HG02970 (cell line): ENCODE measurements at regions not wholly inside any gene's neighbourhood (a gene's known extent, or its start where the extent isn't known, plus 50 kb on each side); places are given as distances from the start of the nearest gene placed in this dataset.
"Not testable (repeated sequence)": the region's sequence is repeated elsewhere in the genome, so short reads cannot be mapped to it uniquely, and the experiment has no call there.

Source experiments
- ATAC-seq: cut with Tn5 transposase; IDR thresholded peaks from one replicate; pipeline ENCODE4 v1.9.1; 2021; ENCODE audit warnings: mild to moderate bottlenecking, moderate library complexity, moderate number of reproducible peaks; ENCODE audit not compliant: unreplicated experiment, low FRiP score

DNA sequence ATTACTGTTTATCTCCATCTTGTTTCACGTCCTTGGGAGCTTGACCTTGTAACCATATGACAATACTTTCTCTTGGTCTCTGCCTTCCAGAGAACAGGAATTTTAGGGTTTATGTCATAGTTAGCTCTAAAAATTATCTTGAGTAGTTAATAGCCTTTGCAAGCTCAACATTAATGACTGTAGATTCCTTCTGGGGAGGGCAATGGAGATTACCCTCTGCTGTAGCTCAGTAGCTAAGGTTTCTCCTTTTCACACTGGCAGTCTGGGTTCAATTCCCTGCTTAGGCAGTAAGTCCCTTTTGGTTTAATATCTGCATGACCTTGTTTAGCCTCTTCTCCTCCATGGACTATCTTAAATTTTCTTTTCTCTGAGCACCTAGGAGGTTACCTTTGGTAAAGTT, 181.7 kb upstream of the GPR101 start:
- no peak for ATAC-seq

DNA sequence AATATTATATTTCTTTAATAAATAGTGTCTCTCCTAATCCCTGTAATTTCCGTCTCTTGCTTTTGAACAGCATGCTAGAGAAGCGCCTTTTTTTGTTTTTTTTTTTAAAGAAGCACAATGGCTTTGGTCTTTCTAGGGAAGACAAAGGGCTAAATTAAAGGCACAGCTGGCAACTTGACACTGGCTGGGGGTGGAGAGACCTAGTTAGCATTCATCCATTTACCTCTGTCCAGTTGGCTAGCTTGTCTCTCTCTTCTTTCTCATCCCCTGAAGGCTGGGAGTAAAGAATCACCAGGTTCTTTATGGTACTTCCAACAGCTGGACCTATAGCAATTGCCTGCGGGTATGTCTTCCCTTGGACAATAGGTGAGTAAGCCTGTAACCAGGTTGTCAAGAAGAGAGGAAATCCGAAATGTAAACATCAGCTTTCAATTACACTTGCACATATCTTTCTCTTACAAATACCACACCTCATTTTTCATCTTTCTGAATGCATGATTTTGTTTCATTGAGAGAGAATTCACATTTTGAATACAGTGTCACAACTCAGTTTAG, 178.4 kb upstream of the GPR101 start:
- no peak for ATAC-seq

GRCh38 chrX:137198040-137198439, 164.2 kb upstream of the GPR101 start:
- ATAC-seq = no peak

DNA sequence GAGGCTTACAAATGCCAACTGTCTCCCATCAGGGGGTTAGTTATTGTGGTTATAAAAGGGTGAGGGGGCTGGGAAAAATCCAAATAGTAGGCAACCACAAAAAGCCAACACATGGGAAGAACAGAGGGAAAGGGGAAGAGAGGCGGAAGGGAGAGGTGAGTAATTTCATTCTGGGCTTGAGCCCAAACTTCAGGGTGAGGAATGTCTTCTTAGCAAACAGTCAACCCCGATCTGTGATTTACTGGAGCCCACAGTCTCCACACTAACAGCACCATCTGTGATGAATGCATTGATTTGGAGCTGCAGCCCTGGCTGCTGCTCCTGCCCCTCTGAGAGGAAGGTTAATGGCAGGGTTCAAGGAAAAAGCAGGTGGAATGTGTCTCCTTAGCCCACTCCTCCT, 162.2 kb upstream of the GPR101 start:
- ATAC-seq = no peak

- no peak for ATAC-seq
These were observed 161.5 kb upstream of the GPR101 start for GRCh38 chrX:137195296-137195695.

DNA sequence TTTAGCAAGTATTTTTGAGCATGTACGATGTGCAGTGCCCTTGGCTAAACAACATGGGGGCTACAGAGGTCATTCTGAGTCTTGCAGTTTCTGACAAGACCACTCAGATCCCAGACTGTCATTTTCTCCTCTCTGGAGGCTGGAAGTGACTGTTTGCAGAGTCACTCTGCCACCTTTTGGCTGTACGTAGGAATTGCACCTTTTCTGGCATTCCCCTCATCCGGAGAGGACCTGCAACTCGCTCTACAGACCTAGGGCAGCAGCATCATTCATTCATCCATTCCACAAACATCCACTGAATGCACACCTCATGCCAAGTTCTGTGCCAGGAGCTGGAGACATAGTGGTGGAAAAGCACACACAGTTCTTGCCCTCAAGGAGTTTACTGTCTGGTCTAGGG, 160.4 kb upstream of the GPR101 start:
- ATAC-seq = peak; percentile 59

DNA sequence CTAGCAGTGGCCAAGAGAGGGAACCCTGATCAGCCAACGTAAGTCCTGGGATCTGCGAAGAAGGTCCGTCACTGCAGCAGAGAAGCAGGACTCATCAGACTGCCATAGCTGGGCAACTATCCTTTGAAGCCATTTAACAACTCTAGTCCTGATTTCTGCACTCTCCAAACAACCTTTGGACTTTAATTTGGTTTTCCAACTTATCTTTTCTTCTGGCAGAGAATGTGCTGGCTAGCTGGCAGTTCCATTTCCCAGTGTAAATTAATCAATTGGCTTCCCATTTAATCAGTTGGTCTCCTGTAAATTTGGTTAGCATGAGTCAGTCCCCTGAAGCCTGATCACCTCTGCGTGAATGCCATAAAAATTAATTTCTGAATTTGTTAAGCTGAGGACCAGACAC, 153.7 kb upstream of the GPR101 start:
- ATAC-seq = no peak

DNA sequence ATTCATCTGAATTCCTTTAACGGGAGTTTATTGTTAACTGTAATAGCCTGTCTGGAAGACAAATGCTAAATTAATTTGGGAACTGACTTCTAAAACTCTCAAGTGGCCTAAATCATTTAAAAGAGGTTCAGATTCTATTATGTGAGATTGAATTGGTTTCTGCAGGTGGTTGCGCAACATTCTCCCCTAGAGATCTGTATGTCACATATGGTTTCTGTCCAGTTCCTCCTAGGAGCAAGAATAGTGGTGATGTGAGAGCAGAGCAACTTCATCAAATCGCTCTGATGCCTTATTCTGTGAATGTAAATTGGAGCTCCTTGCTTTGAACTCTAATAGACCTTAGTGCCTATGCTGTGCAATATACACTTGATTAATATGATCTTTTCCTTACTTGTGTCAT, 144.6 kb upstream of the GPR101 start:
- ATAC-seq = no peak

GRCh38 chrX:137172317-137172948, 138.6 kb upstream of the GPR101 start:
- ATAC-seq = no peak

GRCh38 chrX:137171626-137172025, 137.8 kb upstream of the GPR101 start:
- ATAC-seq = no peak

- no peak for ATAC-seq
These were observed 132.8 kb upstream of the GPR101 start for GRCh38 chrX:137166591-137166990.

GRCh38 chrX:137164329-137164728, 130.5 kb upstream of the GPR101 start:
- no peak for ATAC-seq

DNA sequence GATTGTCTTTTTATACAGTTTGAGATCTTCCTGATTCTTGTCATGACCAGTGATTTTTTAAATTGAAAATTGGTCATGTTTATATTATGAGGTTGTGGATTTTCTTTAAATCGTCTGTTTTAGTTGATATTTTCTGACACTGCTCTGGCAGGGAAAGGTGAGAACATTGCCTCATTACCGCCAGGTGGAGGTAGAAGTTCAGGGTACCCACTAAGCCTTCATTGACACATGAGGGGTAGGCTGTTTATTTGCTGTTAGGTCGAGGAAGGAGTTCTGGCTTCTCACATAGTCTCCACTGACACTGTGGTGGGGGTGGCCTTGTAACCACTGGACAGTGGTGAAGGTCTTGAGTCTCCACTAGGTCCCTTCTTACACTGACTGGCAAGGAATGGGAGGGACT, 117.6 kb upstream of the GPR101 start:
- no peak for ATAC-seq

DNA sequence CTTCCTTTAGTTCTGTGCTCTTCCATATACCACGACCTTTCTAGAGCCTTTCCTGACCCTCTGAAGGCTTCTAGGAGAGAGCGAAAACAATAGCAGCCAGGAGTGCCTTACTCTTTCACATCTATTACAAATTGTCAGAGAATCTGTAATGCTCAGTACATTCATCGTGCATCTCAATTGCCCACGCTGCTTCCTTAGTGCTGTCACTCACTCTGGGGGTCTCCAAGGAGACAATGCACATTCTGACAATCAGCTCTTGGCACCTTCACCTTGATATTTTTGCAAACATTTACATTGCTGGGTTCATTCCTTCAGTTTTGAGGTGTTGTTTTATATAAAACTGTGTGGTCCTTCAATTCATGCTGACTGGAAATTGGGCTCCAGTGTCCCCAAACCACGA, 110.1 kb upstream of the GPR101 start:
- ATAC-seq = no peak

DNA sequence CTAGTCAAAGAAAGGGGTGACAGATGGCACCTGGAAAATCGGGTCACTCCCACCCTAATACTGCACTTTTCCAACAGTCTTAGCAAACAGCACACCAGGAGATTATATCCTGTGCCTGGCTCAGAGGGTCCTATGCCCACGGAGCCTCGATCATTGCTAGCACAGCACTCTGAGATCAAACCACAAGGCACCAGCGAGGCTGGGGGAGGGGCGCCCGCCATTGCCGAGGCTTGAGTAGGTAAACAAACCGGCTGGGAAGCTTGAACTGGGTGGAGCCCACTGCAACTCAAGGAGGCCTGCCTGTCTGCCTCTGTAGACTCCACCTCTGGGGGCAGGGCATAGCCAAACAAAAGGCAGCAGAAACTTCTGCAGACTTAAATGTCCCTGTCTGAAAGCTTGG, 88.9 kb upstream of the GPR101 start:
- ATAC-seq = not testable (repeated sequence)

- ATAC-seq = no peak
These were observed 85.3 kb upstream of the GPR101 start for GRCh38 chrX:137119049-137119448.

GRCh38 chrX:137118536-137118935, 84.7 kb upstream of the GPR101 start:
- ATAC-seq = no peak

GRCh38 chrX:137118136-137118535, 84.3 kb upstream of the GPR101 start:
- no peak for ATAC-seq

GRCh38 chrX:137107877-137108276, 74.1 kb upstream of the GPR101 start:
- not testable (repeated sequence) for ATAC-seq

- no peak for ATAC-seq
These were observed 67.6 kb upstream of the GPR101 start for GRCh38 chrX:137101273-137101990.
